ENCODE measurements at regions not wholly inside any gene's neighbourhood (a gene's known extent, or its start where the extent isn't known, plus 50 kb on each side); places are given as distances from the start of the nearest gene placed in this dataset.

- TF ChIP-seq, protein P1, sequence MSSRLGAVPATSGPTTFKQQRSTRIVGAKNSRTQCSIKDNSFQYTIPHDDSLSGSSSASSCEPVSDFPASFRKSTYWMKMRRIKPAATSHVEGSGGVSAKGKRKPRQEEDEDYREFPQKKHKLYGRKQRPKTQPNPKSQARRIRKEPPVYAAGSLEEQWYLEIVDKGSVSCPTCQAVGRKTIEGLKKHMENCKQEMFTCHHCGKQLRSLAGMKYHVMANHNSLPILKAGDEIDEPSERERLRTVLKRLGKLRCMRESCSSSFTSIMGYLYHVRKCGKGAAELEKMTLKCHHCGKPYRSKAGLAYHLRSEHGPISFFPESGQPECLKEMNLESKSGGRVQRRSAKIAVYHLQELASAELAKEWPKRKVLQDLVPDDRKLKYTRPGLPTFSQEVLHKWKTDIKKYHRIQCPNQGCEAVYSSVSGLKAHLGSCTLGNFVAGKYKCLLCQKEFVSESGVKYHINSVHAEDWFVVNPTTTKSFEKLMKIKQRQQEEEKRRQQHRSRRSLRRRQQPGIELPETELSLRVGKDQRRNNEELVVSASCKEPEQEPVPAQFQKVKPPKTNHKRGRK (tag; IDR thresholded peaks at IDR 0.05): no peak
- TF ChIP-seq TGIF2 (CRISPR knock-in tag; IDR thresholded peaks at IDR 0.05) (no peak), REST (IDR thresholded peaks at IDR 0.05; ENCODE audit: borderline replicate concordance) (no peak), REST (CRISPR knock-in tag; IDR thresholded peaks at IDR 0.05; ENCODE audit: low read depth) (0 out of 2 replicates have a peak, but pooled peaks have one; percentile 40), MIER1 (IDR thresholded peaks at IDR 0.05; ENCODE audit: low read depth) (no peak), E4F1 (CRISPR knock-in tag; IDR thresholded peaks at IDR 0.05; ENCODE audit: borderline replicate concordance) (no peak), STAG1 (CRISPR knock-in tag; IDR thresholded peaks at IDR 0.05; ENCODE audit: borderline replicate concordance) (no peak), ZNF436 (CRISPR knock-in tag; IDR thresholded peaks at IDR 0.05) (no peak), ZNF551 (CRISPR knock-in tag; IDR thresholded peaks at IDR 0.05) (no peak), TEAD2 (tag; IDR thresholded peaks at IDR 0.05) (no peak), ZBTB17 (CRISPR knock-in tag; IDR thresholded peaks at IDR 0.05) (no peak; the same call in 1 of the 2 replicates), BMI1 (IDR thresholded peaks at IDR 0.05; ENCODE audit: low read length) (no peak), NEUROD1 (IDR thresholded peaks at IDR 0.05; ENCODE audit: borderline replicate concordance, low read depth, low read length, partially characterized antibody) (no peak), MXI1 (IDR thresholded peaks at IDR 0.05; ENCODE audit: low read depth, low read length) (no peak), ZNF696 (CRISPR knock-in tag; conservative IDR thresholded peaks at IDR 0.05) (no peak)
- TF ChIP-seq, protein P2, sequence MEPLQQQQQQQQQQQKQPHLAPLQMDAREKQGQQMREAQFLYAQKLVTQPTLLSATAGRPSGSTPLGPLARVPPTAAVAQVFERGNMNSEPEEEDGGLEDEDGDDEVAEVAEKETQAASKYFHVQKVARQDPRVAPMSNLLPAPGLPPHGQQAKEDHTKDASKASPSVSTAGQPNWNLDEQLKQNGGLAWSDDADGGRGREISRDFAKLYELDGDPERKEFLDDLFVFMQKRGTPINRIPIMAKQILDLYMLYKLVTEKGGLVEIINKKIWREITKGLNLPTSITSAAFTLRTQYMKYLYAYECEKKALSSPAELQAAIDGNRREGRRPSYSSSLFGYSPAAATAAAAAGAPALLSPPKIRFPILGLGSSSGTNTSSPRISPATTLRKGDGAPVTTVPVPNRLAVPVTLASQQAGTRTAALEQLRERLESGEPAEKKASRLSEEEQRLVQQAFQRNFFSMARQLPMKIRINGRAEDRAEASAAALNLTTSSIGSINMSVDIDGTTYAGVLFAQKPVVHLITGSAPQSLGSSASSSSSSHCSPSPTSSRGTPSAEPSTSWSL (CRISPR knock-in tag; IDR thresholded peaks at IDR 0.05; ENCODE audit: borderline replicate concordance): peak; percentile 34; the same call in 1 of the 2 replicates
Observed at GRCh38 chr1:234722270-234722704, 112.3 kb upstream of the IRF2BP2 start (continued).

Measured in K562 (cell line).